GM23338 (cell line): ENCODE measurements at regions not wholly inside any gene's neighbourhood (a gene's known extent, or its start where the extent isn't known, plus 50 kb on each side); places are given as distances from the start of the nearest gene placed in this dataset.
A peak's percentile ranks its signal among the peaks of the same experiment; 100 is the strongest.

Experiments
- ATAC-seq: fragments of 200-7000 bp; cut with Tn5 transposase; 3 replicates; pipeline ENCODE4 v1.9.1; 2020
- DNase-seq: peaks from one replicate; pipeline ENCODE4 v3.0.0-alpha.2; 2015; ENCODE audit warnings: low spot score
- H2AFZ ChIP-seq: fragments of 200-600 bp; sonication (generic); 2 replicates; pipeline ENCODE4 v1.8.0; 2016; ENCODE audit warnings: antibody characterized with exemption, mild to moderate bottlenecking, moderate library complexity
- H3F3A ChIP-seq: fragments of 200-600 bp; sonication (generic); replicated peaks from 2 replicates; pipeline ENCODE4 v1.8.0; 2017; ENCODE audit warnings: antibody characterized with exemption, mixed run types, low read depth
- H3K27ac ChIP-seq: fragments of 200-600 bp; sonication (generic); 2 replicates; pipeline ENCODE4 v1.6.1; 2016; ENCODE audit warnings: low read depth
- H3K27me3 ChIP-seq: fragments of 200-600 bp; sonication (generic); 2 replicates; pipeline ENCODE4 v1.8.0; 2016; ENCODE audit warnings: mild to moderate bottlenecking, mixed run types, moderate library complexity; ENCODE audit not compliant: insufficient read depth
- H3K36me3 ChIP-seq: fragments of 200-600 bp; sonication (generic); 2 replicates; pipeline ENCODE4 v1.8.0; 2016; ENCODE audit warnings: mild to moderate bottlenecking; ENCODE audit not compliant: insufficient read depth
- H3K4me1 ChIP-seq: fragments of 200-600 bp; sonication (generic); 2 replicates; pipeline ENCODE4 v1.8.0; 2016; ENCODE audit warnings: mild to moderate bottlenecking, moderate library complexity; ENCODE audit not compliant: insufficient read depth
- H3K4me2 ChIP-seq: fragments of 200-600 bp; sonication (generic); 2 replicates; pipeline ENCODE4 v1.7.1; 2017; ENCODE audit warnings: mixed run types
- H3K4me3 ChIP-seq: fragments of 200-600 bp; sonication (generic); 2 replicates; pipeline ENCODE4 v1.6.1; 2016; ENCODE audit warnings: mixed run types
- H3K79me2 ChIP-seq: fragments of 200-600 bp; sonication (generic); replicated peaks from 2 replicates; pipeline ENCODE4 v1.8.0; 2017; ENCODE audit warnings: mild to moderate bottlenecking; ENCODE audit not compliant: insufficient read depth
- H3K9me2 ChIP-seq: fragments of 200-600 bp; sonication (generic); 2 replicates; pipeline ENCODE4 v1.8.0; 2017; ENCODE audit not compliant: insufficient read depth
- H4K20me1 ChIP-seq: fragments of 200-600 bp; sonication (generic); replicated peaks from 2 replicates; pipeline ENCODE4 v1.8.0; 2017; ENCODE audit warnings: mild to moderate bottlenecking; ENCODE audit not compliant: insufficient read depth
- H3K27ac Mint-ChIP-seq: 2 replicates; pipeline ENCODE4 v1.8.0; 2020; ENCODE audit warnings: inconsistent platforms, mild to moderate bottlenecking, moderate library complexity, mixed read lengths
- H3K27me3 Mint-ChIP-seq: 3 replicates; pipeline ENCODE4 v1.8.0; 2022; ENCODE audit warnings: low read depth, mild to moderate bottlenecking, moderate library complexity, mixed read lengths, inconsistent platforms; ENCODE audit not compliant: insufficient read depth, poor library complexity
- H3K36me3 Mint-ChIP-seq: 3 replicates; pipeline ENCODE4 v1.8.0; 2021; ENCODE audit warnings: low read depth, mild to moderate bottlenecking, inconsistent platforms, moderate library complexity, mixed read lengths
- H3K4me1 Mint-ChIP-seq: 3 replicates; pipeline ENCODE4 v1.8.0; 2020; ENCODE audit warnings: mild to moderate bottlenecking, inconsistent platforms, mixed read lengths
- H3K4me3 Mint-ChIP-seq: 3 replicates; pipeline ENCODE4 v1.8.0; 2021; ENCODE audit warnings: moderate library complexity, mild to moderate bottlenecking, inconsistent platforms, mixed read lengths
- H3K9me3 Mint-ChIP-seq: 3 replicates; pipeline ENCODE4 v1.8.0; 2020; ENCODE audit warnings: moderate library complexity, mild to moderate bottlenecking, inconsistent platforms, mixed read lengths
- CREB1 ChIP-seq: fragments of 250-450 bp; sonication (Bioruptor Pico); IDR thresholded peaks from 2 replicates; pipeline ENCODE4 v1.5.0; 2020; ENCODE audit warnings: low read depth, mild to moderate bottlenecking, moderate library complexity
- EZH2 ChIP-seq: fragments of 200-600 bp; sonication (generic); IDR thresholded peaks from one replicate; pipeline ENCODE4 v1.8.0; 2017; ENCODE audit warnings: antibody characterized with exemption, mild to moderate bottlenecking, low read depth; ENCODE audit not compliant: unreplicated experiment
- EZH2phosphoT487 ChIP-seq: fragments of 200-600 bp; sonication (generic); IDR thresholded peaks from one replicate; pipeline ENCODE4 v1.8.1; 2018; ENCODE audit warnings: antibody characterized with exemption; ENCODE audit not compliant: unreplicated experiment
- JUNB ChIP-seq: IDR thresholded peaks from one replicate; pipeline ENCODE4 v1.6.1; 2016; ENCODE audit warnings: antibody characterized with exemption; ENCODE audit not compliant: unreplicated experiment
- POLR2AphosphoS5 ChIP-seq: IDR thresholded peaks from 2 replicates; pipeline ENCODE4 v1.6.1; 2016; ENCODE audit warnings: antibody characterized with exemption, low read depth
- STAT1 ChIP-seq: IDR thresholded peaks from one replicate; pipeline ENCODE4 v1.6.1; 2016; ENCODE audit warnings: antibody characterized with exemption; ENCODE audit not compliant: unreplicated experiment
- ZNF114 ChIP-seq: fragments of 250-450 bp; sonication (Bioruptor Pico); IDR thresholded peaks from 2 replicates; pipeline ENCODE4 v1.5.0; 2020; ENCODE audit warnings: mild to moderate bottlenecking, moderate library complexity
- ZNF331 ChIP-seq: fragments of 250-450 bp; sonication (Bioruptor Pico); IDR thresholded peaks from 2 replicates; pipeline ENCODE4 v1.5.0; 2020; ENCODE audit warnings: low read depth, mild to moderate bottlenecking, moderate library complexity
- TF ChIP-seq, protein P1 (sequence below), 2 experiments: fragments of 200-600 bp in 1 of 2; sonication (generic) in 1 of 2; conservative IDR thresholded peaks; 2 replicates each; pipeline versions ENCODE4 v1.5.1 to v1.6.1; 2016 to 2017; ENCODE audit warnings: antibody characterized with exemption in 2 of 2, low read depth in 2 of 2, mild to moderate bottlenecking in 2 of 2, moderate library complexity in 1 of 2
- TF ChIP-seq, protein P2 (sequence below): fragments of 250-450 bp; sonication (Bioruptor Pico); IDR thresholded peaks from 2 replicates; pipeline ENCODE4 v1.5.0; 2020; ENCODE audit warnings: mild to moderate bottlenecking, moderate library complexity
- TF ChIP-seq, protein P3 (sequence below): IDR thresholded peaks from 2 replicates; pipeline ENCODE4 v1.6.1; 2016; ENCODE audit warnings: antibody characterized with exemption

DNA sequence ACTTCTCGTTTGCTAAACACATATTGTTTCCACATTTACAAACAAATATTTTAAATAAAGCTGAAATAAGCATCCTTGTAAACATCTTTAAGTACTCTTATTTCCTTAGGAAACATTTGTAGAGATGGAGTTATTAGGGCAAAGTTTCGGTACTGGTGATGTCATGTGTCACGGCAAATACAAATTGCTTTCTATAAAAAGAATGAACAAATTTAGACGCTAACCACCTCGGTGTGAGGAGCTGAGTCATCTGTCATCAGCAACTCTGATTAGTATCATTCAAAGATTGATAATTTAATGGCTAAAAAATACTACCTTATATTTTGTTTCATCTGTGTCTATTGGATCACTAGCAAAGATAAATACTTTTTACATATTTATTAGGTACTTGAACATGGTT is 982.0 kb downstream of the VRK1 start (continued):
- TF ChIP-seq EZH2phosphoT487 = no peak
- TF ChIP-seq, protein P1, sequence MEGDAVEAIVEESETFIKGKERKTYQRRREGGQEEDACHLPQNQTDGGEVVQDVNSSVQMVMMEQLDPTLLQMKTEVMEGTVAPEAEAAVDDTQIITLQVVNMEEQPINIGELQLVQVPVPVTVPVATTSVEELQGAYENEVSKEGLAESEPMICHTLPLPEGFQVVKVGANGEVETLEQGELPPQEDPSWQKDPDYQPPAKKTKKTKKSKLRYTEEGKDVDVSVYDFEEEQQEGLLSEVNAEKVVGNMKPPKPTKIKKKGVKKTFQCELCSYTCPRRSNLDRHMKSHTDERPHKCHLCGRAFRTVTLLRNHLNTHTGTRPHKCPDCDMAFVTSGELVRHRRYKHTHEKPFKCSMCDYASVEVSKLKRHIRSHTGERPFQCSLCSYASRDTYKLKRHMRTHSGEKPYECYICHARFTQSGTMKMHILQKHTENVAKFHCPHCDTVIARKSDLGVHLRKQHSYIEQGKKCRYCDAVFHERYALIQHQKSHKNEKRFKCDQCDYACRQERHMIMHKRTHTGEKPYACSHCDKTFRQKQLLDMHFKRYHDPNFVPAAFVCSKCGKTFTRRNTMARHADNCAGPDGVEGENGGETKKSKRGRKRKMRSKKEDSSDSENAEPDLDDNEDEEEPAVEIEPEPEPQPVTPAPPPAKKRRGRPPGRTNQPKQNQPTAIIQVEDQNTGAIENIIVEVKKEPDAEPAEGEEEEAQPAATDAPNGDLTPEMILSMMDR (conservative IDR thresholded peaks at IDR 0.05; ENCODE audit: low read depth in 2 of 2) = no peak

DNA sequence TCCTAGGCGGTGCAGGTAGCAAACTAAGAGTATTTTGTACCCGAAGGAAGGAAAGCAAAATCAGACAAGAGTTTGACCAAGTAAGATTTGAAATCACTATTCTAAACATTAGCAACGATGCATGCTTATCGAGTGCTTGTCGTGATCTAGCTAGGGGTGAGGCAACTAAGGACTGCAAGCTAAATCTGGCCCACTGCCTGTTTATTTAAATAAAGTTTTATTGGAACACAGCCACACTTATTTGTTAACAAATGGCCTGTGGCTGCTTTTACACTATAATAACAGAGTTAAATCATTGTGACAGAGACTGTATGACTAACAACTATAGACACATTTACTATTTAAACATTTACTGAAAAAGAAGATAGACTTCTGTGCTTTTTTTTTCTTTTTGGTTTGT is 983.6 kb downstream of the VRK1 start:
- Mint-ChIP-seq H3K27ac (no peak overlapping the region), H3K9me3 (peaks cover 4% of the 10 kb centered on the region; the same call in 1 of the 3 replicates), H3K4me3 (no peak overlapping the region), H3K4me1 (no peaks in the 10 kb centered on the region), H3K27me3 (peaks cover 2% of the 10 kb centered on the region), H3K36me3 (no peaks in the 10 kb centered on the region)
- Histone ChIP-seq H3F3A (no peaks in the 10 kb centered on the region), H3K79me2 (no peaks in the 10 kb centered on the region), H3K4me3 (no peak overlapping the region), H3K36me3 (no peaks in the 10 kb centered on the region), H2AFZ (peak overlapping the region; percentile 4; the same call in 1 of the 2 replicates), H3K27me3 (no peaks in the 10 kb centered on the region), H4K20me1 (no peaks in the 10 kb centered on the region), H3K4me2 (no peak overlapping the region), H3K4me1 (no peaks in the 10 kb centered on the region), H3K27ac (no peak overlapping the region), H3K9me2 (peaks cover 15% of the 10 kb centered on the region; the same call in 1 of the 2 replicates)
- ATAC-seq (no peak), DNase-seq (no peak)
- TF ChIP-seq JUNB = no peak
- TF ChIP-seq ZNF114 (CRISPR knock-in tag) = no peak
- TF ChIP-seq EZH2 = no peak
- TF ChIP-seq POLR2AphosphoS5 = no peak
- TF ChIP-seq, protein P1 (conservative IDR thresholded peaks at IDR 0.05; ENCODE audit: low read depth in 2 of 2) = no peak
- TF ChIP-seq, protein P2, sequence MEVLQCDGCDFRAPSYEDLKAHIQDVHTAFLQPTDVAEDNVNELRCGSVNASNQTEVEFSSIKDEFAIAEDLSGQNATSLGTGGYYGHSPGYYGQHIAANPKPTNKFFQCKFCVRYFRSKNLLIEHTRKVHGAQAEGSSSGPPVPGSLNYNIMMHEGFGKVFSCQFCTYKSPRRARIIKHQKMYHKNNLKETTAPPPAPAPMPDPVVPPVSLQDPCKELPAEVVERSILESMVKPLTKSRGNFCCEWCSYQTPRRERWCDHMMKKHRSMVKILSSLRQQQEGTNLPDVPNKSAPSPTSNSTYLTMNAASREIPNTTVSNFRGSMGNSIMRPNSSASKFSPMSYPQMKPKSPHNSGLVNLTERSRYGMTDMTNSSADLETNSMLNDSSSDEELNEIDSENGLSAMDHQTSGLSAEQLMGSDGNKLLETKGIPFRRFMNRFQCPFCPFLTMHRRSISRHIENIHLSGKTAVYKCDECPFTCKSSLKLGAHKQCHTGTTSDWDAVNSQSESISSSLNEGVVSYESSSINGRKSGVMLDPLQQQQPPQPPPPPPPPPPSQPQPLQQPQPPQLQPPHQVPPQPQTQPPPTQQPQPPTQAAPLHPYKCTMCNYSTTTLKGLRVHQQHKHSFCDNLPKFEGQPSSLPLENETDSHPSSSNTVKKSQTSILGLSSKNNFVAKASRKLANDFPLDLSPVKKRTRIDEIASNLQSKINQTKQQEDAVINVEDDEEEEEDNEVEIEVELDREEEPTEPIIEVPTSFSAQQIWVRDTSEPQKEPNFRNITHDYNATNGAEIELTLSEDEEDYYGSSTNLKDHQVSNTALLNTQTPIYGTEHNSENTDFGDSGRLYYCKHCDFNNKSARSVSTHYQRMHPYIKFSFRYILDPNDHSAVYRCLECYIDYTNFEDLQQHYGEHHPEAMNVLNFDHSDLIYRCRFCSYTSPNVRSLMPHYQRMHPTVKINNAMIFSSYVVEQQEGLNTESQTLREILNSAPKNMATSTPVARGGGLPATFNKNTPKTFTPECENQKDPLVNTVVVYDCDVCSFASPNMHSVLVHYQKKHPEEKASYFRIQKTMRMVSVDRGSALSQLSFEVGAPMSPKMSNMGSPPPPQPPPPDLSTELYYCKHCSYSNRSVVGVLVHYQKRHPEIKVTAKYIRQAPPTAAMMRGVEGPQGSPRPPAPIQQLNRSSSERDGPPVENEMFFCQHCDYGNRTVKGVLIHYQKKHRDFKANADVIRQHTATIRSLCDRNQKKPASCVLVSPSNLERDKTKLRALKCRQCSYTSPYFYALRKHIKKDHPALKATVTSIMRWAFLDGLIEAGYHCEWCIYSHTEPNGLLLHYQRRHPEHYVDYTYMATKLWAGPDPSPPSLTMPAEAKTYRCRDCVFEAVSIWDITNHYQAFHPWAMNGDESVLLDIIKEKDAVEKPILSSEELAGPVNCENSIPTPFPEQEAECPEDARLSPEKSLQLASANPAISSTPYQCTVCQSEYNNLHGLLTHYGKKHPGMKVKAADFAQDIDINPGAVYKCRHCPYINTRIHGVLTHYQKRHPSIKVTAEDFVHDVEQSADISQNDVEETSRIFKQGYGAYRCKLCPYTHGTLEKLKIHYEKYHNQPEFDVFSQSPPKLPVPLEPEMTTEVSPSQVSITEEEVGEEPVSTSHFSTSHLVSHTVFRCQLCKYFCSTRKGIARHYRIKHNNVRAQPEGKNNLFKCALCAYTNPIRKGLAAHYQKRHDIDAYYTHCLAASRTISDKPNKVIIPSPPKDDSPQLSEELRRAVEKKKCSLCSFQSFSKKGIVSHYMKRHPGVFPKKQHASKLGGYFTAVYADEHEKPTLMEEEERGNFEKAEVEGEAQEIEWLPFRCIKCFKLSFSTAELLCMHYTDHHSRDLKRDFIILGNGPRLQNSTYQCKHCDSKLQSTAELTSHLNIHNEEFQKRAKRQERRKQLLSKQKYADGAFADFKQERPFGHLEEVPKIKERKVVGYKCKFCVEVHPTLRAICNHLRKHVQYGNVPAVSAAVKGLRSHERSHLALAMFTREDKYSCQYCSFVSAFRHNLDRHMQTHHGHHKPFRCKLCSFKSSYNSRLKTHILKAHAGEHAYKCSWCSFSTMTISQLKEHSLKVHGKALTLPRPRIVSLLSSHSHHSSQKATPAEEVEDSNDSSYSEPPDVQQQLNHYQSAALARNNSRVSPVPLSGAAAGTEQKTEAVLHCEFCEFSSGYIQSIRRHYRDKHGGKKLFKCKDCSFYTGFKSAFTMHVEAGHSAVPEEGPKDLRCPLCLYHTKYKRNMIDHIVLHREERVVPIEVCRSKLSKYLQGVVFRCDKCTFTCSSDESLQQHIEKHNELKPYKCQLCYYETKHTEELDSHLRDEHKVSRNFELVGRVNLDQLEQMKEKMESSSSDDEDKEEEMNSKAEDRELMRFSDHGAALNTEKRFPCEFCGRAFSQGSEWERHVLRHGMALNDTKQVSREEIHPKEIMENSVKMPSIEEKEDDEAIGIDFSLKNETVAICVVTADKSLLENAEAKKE (CRISPR knock-in tag) = no peak
- no peak for TF ChIP-seq STAT1
- no peak for TF ChIP-seq CREB1 (CRISPR knock-in tag)
- no peak for TF ChIP-seq ZNF331 (CRISPR knock-in tag)
- TF ChIP-seq, protein P3, sequence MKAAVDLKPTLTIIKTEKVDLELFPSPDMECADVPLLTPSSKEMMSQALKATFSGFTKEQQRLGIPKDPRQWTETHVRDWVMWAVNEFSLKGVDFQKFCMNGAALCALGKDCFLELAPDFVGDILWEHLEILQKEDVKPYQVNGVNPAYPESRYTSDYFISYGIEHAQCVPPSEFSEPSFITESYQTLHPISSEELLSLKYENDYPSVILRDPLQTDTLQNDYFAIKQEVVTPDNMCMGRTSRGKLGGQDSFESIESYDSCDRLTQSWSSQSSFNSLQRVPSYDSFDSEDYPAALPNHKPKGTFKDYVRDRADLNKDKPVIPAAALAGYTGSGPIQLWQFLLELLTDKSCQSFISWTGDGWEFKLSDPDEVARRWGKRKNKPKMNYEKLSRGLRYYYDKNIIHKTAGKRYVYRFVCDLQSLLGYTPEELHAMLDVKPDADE = no peak
